ENCODE measurements at regions not wholly inside any gene's neighbourhood (a gene's known extent, or its start where the extent isn't known, plus 50 kb on each side); places are given as distances from the start of the nearest gene placed in this dataset.

DNA sequence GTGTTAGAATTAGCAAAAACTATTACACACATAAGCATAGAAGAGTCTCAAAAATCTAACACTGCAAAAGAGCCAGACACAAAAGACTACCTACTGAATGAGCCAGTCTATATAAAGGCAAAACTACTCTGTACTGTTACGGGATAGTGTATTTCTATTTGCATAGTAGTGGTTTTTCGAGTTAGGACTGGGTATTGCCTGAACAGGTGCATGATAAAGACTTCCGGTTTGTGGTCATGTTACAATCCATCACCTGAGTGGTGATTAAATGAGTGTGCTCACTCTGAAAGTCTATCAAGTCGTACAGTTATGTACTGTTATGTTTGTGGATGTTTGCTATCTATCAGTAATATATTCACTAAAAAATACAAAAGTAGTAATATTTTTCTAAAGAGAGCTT, 523.3 kb upstream of the SYT4 start:
- Histone ChIP-seq H3K36me3 (ENCODE audit: control insufficient read depth, insufficient read depth, low read length) (no peaks in the 10 kb centered on the region), H3K27ac (ENCODE audit: low read depth, low read length) (no peak overlapping the region), H3K27me3 (ENCODE audit: control insufficient read depth, insufficient read depth, low read length, poor library complexity, severe bottlenecking) (no peaks in the 10 kb centered on the region), H3K4me3 (ENCODE audit: low read length) (no peak overlapping the region), H3K9ac (ENCODE audit: extremely low read depth, low read length, poor library complexity, severe bottlenecking) (no peak overlapping the region), H3K9me3 (ENCODE audit: control insufficient read depth, low read length) (no peaks in the 10 kb centered on the region), H3K4me1 (ENCODE audit: control insufficient read depth, insufficient read depth, low read length) (no peaks in the 10 kb centered on the region)
- Mint-ChIP-seq H3K4me1 (no peaks in the 10 kb centered on the region), H3K9me3 (no peaks in the 10 kb centered on the region), H3K4me3 (no peak overlapping the region), H3K27ac (no peak overlapping the region), H3K36me3 (ENCODE audit: low read depth) (no peaks in the 10 kb centered on the region), H3K27me3 (ENCODE audit: insufficient read depth) (no peaks in the 10 kb centered on the region)
- 92 to 93% methylated on average over 2 to 3 of the region's 4 CpGs for WGBS, 2 experiments (ENCODE audit: insufficient coverage in 1 of 2, insufficient read length in 1 of 2)
- TF ChIP-seq, protein P1, sequence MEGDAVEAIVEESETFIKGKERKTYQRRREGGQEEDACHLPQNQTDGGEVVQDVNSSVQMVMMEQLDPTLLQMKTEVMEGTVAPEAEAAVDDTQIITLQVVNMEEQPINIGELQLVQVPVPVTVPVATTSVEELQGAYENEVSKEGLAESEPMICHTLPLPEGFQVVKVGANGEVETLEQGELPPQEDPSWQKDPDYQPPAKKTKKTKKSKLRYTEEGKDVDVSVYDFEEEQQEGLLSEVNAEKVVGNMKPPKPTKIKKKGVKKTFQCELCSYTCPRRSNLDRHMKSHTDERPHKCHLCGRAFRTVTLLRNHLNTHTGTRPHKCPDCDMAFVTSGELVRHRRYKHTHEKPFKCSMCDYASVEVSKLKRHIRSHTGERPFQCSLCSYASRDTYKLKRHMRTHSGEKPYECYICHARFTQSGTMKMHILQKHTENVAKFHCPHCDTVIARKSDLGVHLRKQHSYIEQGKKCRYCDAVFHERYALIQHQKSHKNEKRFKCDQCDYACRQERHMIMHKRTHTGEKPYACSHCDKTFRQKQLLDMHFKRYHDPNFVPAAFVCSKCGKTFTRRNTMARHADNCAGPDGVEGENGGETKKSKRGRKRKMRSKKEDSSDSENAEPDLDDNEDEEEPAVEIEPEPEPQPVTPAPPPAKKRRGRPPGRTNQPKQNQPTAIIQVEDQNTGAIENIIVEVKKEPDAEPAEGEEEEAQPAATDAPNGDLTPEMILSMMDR (conservative IDR thresholded peaks at IDR 0.05) = no peak
- DNase-seq = no peak

GRCh38 chr18:43805646-43806194, 528.4 kb upstream of the SYT4 start:
- H3K27ac Mint-ChIP-seq = no peak overlapping the region
- H3K9me3 ChIP-seq (ENCODE audit: control insufficient read depth, low read length) = no peaks in the 10 kb centered on the region
- H3K36me3 ChIP-seq (ENCODE audit: control insufficient read depth, insufficient read depth, low read length) = no peaks in the 10 kb centered on the region
- H3K4me3 Mint-ChIP-seq = no peak overlapping the region
- no peaks in the 10 kb centered on the region for H3K36me3 Mint-ChIP-seq (ENCODE audit: low read depth)
- H3K27me3 Mint-ChIP-seq (ENCODE audit: insufficient read depth) = no peaks in the 10 kb centered on the region
- H3K9ac ChIP-seq (ENCODE audit: extremely low read depth, low read length, poor library complexity, severe bottlenecking) = no peak overlapping the region
- 87 to 91% methylated on average over 4 to 5 of the region's 5 CpGs for WGBS, 2 experiments (ENCODE audit: insufficient coverage in 1 of 2, insufficient read length in 1 of 2)
- no peaks in the 10 kb centered on the region for H3K27me3 ChIP-seq (ENCODE audit: control insufficient read depth, insufficient read depth, low read length, poor library complexity, severe bottlenecking)
- no peak for DNase-seq
- H3K4me3 ChIP-seq (ENCODE audit: low read length) = no peak overlapping the region
- H3K9me3 Mint-ChIP-seq = no peaks in the 10 kb centered on the region
- no peak overlapping the region for H3K27ac ChIP-seq (ENCODE audit: low read depth, low read length)
- H3K4me1 Mint-ChIP-seq = no peaks in the 10 kb centered on the region
- H3K4me1 ChIP-seq (ENCODE audit: control insufficient read depth, insufficient read depth, low read length) = no peaks in the 10 kb centered on the region
- TF ChIP-seq, protein P1 (conservative IDR thresholded peaks at IDR 0.05) = no peak

GRCh38 chr18:43812627-43813026, 535.3 kb upstream of the SYT4 start:
- H3K9me3 ChIP-seq (ENCODE audit: control insufficient read depth, low read length) = no peaks in the 10 kb centered on the region
- no peak for DNase-seq
- H3K27ac Mint-ChIP-seq = no peak overlapping the region
- peaks cover 10% of the 10 kb centered on the region for H3K9me3 Mint-ChIP-seq
- no peaks in the 10 kb centered on the region for H3K27me3 Mint-ChIP-seq (ENCODE audit: insufficient read depth)
- no peak overlapping the region for H3K9ac ChIP-seq (ENCODE audit: extremely low read depth, low read length, poor library complexity, severe bottlenecking)
- H3K36me3 Mint-ChIP-seq (ENCODE audit: low read depth) = no peaks in the 10 kb centered on the region
- H3K36me3 ChIP-seq (ENCODE audit: control insufficient read depth, insufficient read depth, low read length) = no peaks in the 10 kb centered on the region
- H3K27me3 ChIP-seq (ENCODE audit: control insufficient read depth, insufficient read depth, low read length, poor library complexity, severe bottlenecking) = no peaks in the 10 kb centered on the region
- no peaks in the 10 kb centered on the region for H3K4me1 Mint-ChIP-seq
- H3K4me3 ChIP-seq (ENCODE audit: low read length) = no peak overlapping the region
- H3K4me1 ChIP-seq (ENCODE audit: control insufficient read depth, insufficient read depth, low read length) = no peaks in the 10 kb centered on the region
- WGBS, 2 experiments (ENCODE audit: insufficient coverage in 1 of 2, insufficient read length in 1 of 2) = no CpG with 5 or more reads among the region's 1 CpG
- no peak overlapping the region for H3K4me3 Mint-ChIP-seq
- TF ChIP-seq, protein P1 (conservative IDR thresholded peaks at IDR 0.05) = no peak
- H3K27ac ChIP-seq (ENCODE audit: low read depth, low read length) = no peak overlapping the region

All from endodermal cell (in vitro differentiated cells).